Neuronal stem cell (in vitro differentiated cells): ENCODE measurements at regions not wholly inside any gene's neighbourhood (a gene's known extent, or its start where the extent isn't known, plus 50 kb on each side); places are given as distances from the start of the nearest gene placed in this dataset.

Experiments used
- DNase-seq: peaks from one replicate; pipeline ENCODE4 v3.0.0-alpha.2; 2013; ENCODE audit warnings: low spot score
- H2AFZ ChIP-seq: one replicate; pipeline ENCODE4 v1.6.1; 2013; ENCODE audit warnings: mild to moderate bottlenecking, low read length, inconsistent platforms
- H2AK5ac ChIP-seq: 2 replicates; pipeline ENCODE4 v1.6.1; 2013; ENCODE audit warnings: low read depth, mild to moderate bottlenecking, inconsistent platforms, low read length, moderate library complexity, mixed read lengths
- H2BK120ac ChIP-seq: 2 replicates; pipeline ENCODE4 v1.6.1; 2013; ENCODE audit warnings: low read depth, mild to moderate bottlenecking, inconsistent platforms, low read length, moderate library complexity, mixed read lengths
- H2BK12ac ChIP-seq: one replicate; pipeline ENCODE4 v1.6.1; 2013; ENCODE audit warnings: low read length, inconsistent platforms
- H2BK15ac ChIP-seq: 2 replicates; pipeline ENCODE4 v1.6.1; 2013; ENCODE audit warnings: mild to moderate bottlenecking, low read length, inconsistent platforms, mixed read lengths
- H2BK5ac ChIP-seq: one replicate; pipeline ENCODE4 v1.6.1; 2013; ENCODE audit warnings: inconsistent platforms, mild to moderate bottlenecking, low read length, moderate library complexity
- H3K14ac ChIP-seq: one replicate; pipeline ENCODE4 v1.6.1; 2013; ENCODE audit warnings: low read length, inconsistent platforms
- H3K18ac ChIP-seq: 2 replicates; pipeline ENCODE4 v1.6.1; 2013; ENCODE audit warnings: low read length, inconsistent platforms
- H3K23ac ChIP-seq: 2 replicates; pipeline ENCODE4 v1.6.1; 2013; ENCODE audit warnings: low read depth, mild to moderate bottlenecking, mixed read lengths, low read length, inconsistent platforms; ENCODE audit not compliant: poor library complexity
- H3K27ac ChIP-seq: replicated peaks from 3 replicates; pipeline ENCODE4 v1.5.1; 2013; ENCODE audit warnings: low read length, inconsistent platforms
- H3K27me3 ChIP-seq, 3 experiments: 2 replicates each; pipeline ENCODE4 v1.6.1; 2013; ENCODE audit warnings: low read length in 3 of 3, mild to moderate bottlenecking in 2 of 3, inconsistent platforms in 1 of 3, low read depth in 1 of 3, mixed read lengths in 1 of 3, moderate library complexity in 1 of 3; ENCODE audit not compliant: control insufficient read depth in 3 of 3, insufficient read depth in 3 of 3
- H3K36me3 ChIP-seq, 2 donors: replicated peaks in 1 of 2; 2 replicates each; pipeline ENCODE4 v1.6.1; 2013; ENCODE audit warnings: low read length in 2 of 2; ENCODE audit not compliant: control insufficient read depth in 2 of 2, insufficient read depth in 2 of 2
- H3K4ac ChIP-seq: 2 replicates; pipeline ENCODE4 v1.6.1; 2013; ENCODE audit warnings: inconsistent platforms, mild to moderate bottlenecking, low read length, moderate library complexity
- H3K4me1 ChIP-seq, 2 donors: 1 replicate in 1 of 2; 2 replicates in 1 of 2; pipeline ENCODE4 v1.6.1; 2013; ENCODE audit warnings: low read length in 2 of 2, low read depth in 1 of 2; ENCODE audit not compliant: control insufficient read depth in 2 of 2, insufficient read depth in 1 of 2
- H3K4me2 ChIP-seq: one replicate; pipeline ENCODE4 v1.6.1; 2013; ENCODE audit warnings: mild to moderate bottlenecking, low read length, inconsistent platforms; ENCODE audit not compliant: insufficient read depth, poor library complexity, severe bottlenecking
- H3K4me3 ChIP-seq, 2 donors: 2 replicates each; pipeline ENCODE4 v1.5.1; 2013; ENCODE audit warnings: low read length in 2 of 2, mild to moderate bottlenecking in 2 of 2, inconsistent platforms in 1 of 2, moderate library complexity in 1 of 2
- H3K79me1 ChIP-seq: one replicate; pipeline ENCODE4 v1.6.1; 2013; ENCODE audit warnings: low read depth, mild to moderate bottlenecking, inconsistent platforms, low read length, moderate library complexity
- H3K9ac ChIP-seq: one replicate; pipeline ENCODE4 v1.6.1; 2013; ENCODE audit warnings: mild to moderate bottlenecking, low read depth, low read length, inconsistent platforms; ENCODE audit not compliant: poor library complexity
- H3K9me3 ChIP-seq, 2 donors: replicated peaks in 1 of 2; 2 replicates each; pipeline versions ENCODE3 to v1.6.1; 2013; ENCODE audit warnings: low read length in 2 of 2, mild to moderate bottlenecking in 2 of 2, inconsistent platforms in 1 of 2, low read depth in 1 of 2, mixed read lengths in 1 of 2, moderate library complexity in 1 of 2; ENCODE audit not compliant: control insufficient read depth in 2 of 2, insufficient read depth in 1 of 2
- H4K8ac ChIP-seq: one replicate; pipeline ENCODE4 v1.6.1; 2013; ENCODE audit warnings: low read depth, mild to moderate bottlenecking, inconsistent platforms, low read length, moderate library complexity
- H4K91ac ChIP-seq: one replicate; pipeline ENCODE4 v1.6.1; 2013; ENCODE audit warnings: low read length, low read depth, mild to moderate bottlenecking, inconsistent platforms; ENCODE audit not compliant: poor library complexity
- WGBS, 2 donors: extraction: QIAGEN DNeasy Blood & Tissue Kit; methylation state at CpG; one replicate each; pipeline ENCODE4 v1.1.7; 2013; ENCODE audit warnings: missing lambda C conversion rate in 2 of 2, mixed read lengths in 1 of 2; ENCODE audit not compliant: insufficient read length in 2 of 2, insufficient replicate concordance in 1 of 2; ENCODE audit errors: extremely low coverage in 2 of 2; 5-methylcytosine and 5-hydroxymethylcytosine counted together

GRCh38 chr9:116058421-116058820, 95.2 kb upstream of the PAPPA start:
- Histone ChIP-seq H3K36me3 (no peaks in the 10 kb centered on the region), H3K14ac (no peak overlapping the region), H2BK120ac (no peak overlapping the region), H2BK15ac (no peak overlapping the region), H3K23ac (no peak overlapping the region), H2AK5ac (no peak overlapping the region), H2AFZ (no peak overlapping the region), H4K91ac (no peak overlapping the region), H3K4me2 (no peak overlapping the region), H3K79me1 (no peaks in the 10 kb centered on the region), H3K9ac (no peak overlapping the region), H3K18ac (no peak overlapping the region), H3K27ac (no peak overlapping the region), H3K9me3 (no peaks in the 10 kb centered on the region), H2BK5ac (no peak overlapping the region), H4K8ac (no peak overlapping the region), H2BK12ac (no peak overlapping the region), H3K4ac (no peak overlapping the region), H3K27me3 (no peaks in the 10 kb centered on the region), H3K4me3 (no peak overlapping the region), H3K4me1 (no peaks in the 10 kb centered on the region)
- WGBS, 2 donors, result no CpG with 5 or more reads among the region's 2 CpGs
- DNase-seq, result no peak

- Histone ChIP-seq H2AFZ (no peak overlapping the region), H2AK5ac (no peak overlapping the region), H4K8ac (no peak overlapping the region), H2BK15ac (no peak overlapping the region), H3K4me1 (no peaks in the 10 kb centered on the region), H3K4me3 (no peak overlapping the region), H3K18ac (no peak overlapping the region), H3K9ac (no peak overlapping the region), H2BK5ac (no peak overlapping the region), H3K9me3 (no peaks in the 10 kb centered on the region), H3K4ac (no peak overlapping the region), H3K4me2 (no peak overlapping the region), H3K27ac (no peak overlapping the region), H3K79me1 (no peaks in the 10 kb centered on the region), H3K14ac (no peak overlapping the region), H4K91ac (no peak overlapping the region), H3K27me3 (no peaks in the 10 kb centered on the region), H3K23ac (no peak overlapping the region), H2BK120ac (no peak overlapping the region), H3K36me3 (no peaks in the 10 kb centered on the region), H2BK12ac (no peak overlapping the region)
- no CpG with 5 or more reads among the region's 2 CpGs for WGBS, 2 donors
- no peak for DNase-seq
Measured at GRCh38 chr9:116059466-116059865, 94.1 kb upstream of the PAPPA start.

- H3K27ac ChIP-seq, result no peak overlapping the region
- no peaks in the 10 kb centered on the region for H3K9me3 ChIP-seq
- no peak overlapping the region for H2BK15ac ChIP-seq
- H3K4me1 ChIP-seq, result no peaks in the 10 kb centered on the region
- H2BK12ac ChIP-seq, result no peak overlapping the region
- no CpG with 5 or more reads among the region's 1 CpG for WGBS, 2 donors
- no peak overlapping the region for H3K4me3 ChIP-seq
- H3K4ac ChIP-seq, result no peak overlapping the region
- no peaks in the 10 kb centered on the region for H3K27me3 ChIP-seq
- H4K8ac ChIP-seq, result no peak overlapping the region
- no peaks in the 10 kb centered on the region for H3K36me3 ChIP-seq
- no peak for DNase-seq
- H2AFZ ChIP-seq, result no peak overlapping the region
- H3K23ac ChIP-seq, result no peak overlapping the region
- no peak overlapping the region for H3K9ac ChIP-seq
- no peak overlapping the region for H3K4me2 ChIP-seq
- no peak overlapping the region for H2BK5ac ChIP-seq
- H2AK5ac ChIP-seq, result no peak overlapping the region
- no peak overlapping the region for H2BK120ac ChIP-seq
- no peaks in the 10 kb centered on the region for H3K79me1 ChIP-seq
- no peak overlapping the region for H3K14ac ChIP-seq
- H3K18ac ChIP-seq, result no peak overlapping the region
- H4K91ac ChIP-seq, result no peak overlapping the region
Measured at GRCh38 chr9:116060631-116061030, 93.0 kb upstream of the PAPPA start.

- no peak for DNase-seq
- 100% methylated on average over 1 of the region's 2 CpGs; no CpG with 5 or more reads in 1 of the 2 donors for WGBS, 2 donors
Measured at GRCh38 chr9:116061546-116062205, 91.9 kb upstream of the PAPPA start.

More at GRCh38 chr9:116061546-116062205, 91.9 kb upstream of the PAPPA start:
- no peak overlapping the region for H3K14ac ChIP-seq
- H2AFZ ChIP-seq, result no peak overlapping the region
- H2BK120ac ChIP-seq, result no peak overlapping the region
- H2BK5ac ChIP-seq, result no peak overlapping the region
- no peak overlapping the region for H3K18ac ChIP-seq
- no peaks in the 10 kb centered on the region for H3K27me3 ChIP-seq
- H3K4ac ChIP-seq, result no peak overlapping the region
- H2BK15ac ChIP-seq, result no peak overlapping the region
- H4K91ac ChIP-seq, result no peak overlapping the region
- no peak overlapping the region for H3K27ac ChIP-seq
- H3K4me3 ChIP-seq, result no peak overlapping the region
- no peak overlapping the region for H4K8ac ChIP-seq
- H3K4me1 ChIP-seq, result no peaks in the 10 kb centered on the region
- H2BK12ac ChIP-seq, result no peak overlapping the region
- H3K9ac ChIP-seq, result no peak overlapping the region
- no peak overlapping the region for H3K23ac ChIP-seq
- H3K79me1 ChIP-seq, result no peaks in the 10 kb centered on the region
- no peak overlapping the region for H2AK5ac ChIP-seq
- H3K36me3 ChIP-seq, result no peaks in the 10 kb centered on the region
- no peaks in the 10 kb centered on the region for H3K9me3 ChIP-seq
- H3K4me2 ChIP-seq, result no peak overlapping the region
